ENCODE measurements at regions not wholly inside any gene's neighbourhood (a gene's known extent, or its start where the extent isn't known, plus 50 kb on each side); places are given as distances from the start of the nearest gene placed in this dataset.

GRCh38 chr16:8204769-8205168 is 385.5 kb downstream of the TMEM114 start:
- CTCF ChIA-PET = no interaction called here

GRCh38 chr16:8204096-8204495 is 386.2 kb downstream of the TMEM114 start:
- CTCF ChIA-PET = no interaction called here
- TF ChIP-seq CTCF (IDR thresholded peaks at IDR 0.05; ENCODE audit: insufficient read depth, low read depth, low read length) = no peak

More at GRCh38 chr16:8204769-8205168, 385.5 kb downstream of the TMEM114 start:
- TF ChIP-seq CTCF (IDR thresholded peaks at IDR 0.05; ENCODE audit: insufficient read depth, low read depth, low read length) = no peak
- POLR2A ChIA-PET = no interaction called here
- no peak for DNase-seq (ENCODE audit: low read depth)
- Histone ChIP-seq H3K27me3 (ENCODE audit: control insufficient read depth, insufficient read depth, low read length) (no peaks in the 10 kb centered on the region), H3K36me3 (ENCODE audit: control insufficient read depth, insufficient read depth, low read length) (no peaks in the 10 kb centered on the region), H3K4me3 (ENCODE audit: low read depth, low read length) (no peak overlapping the region)

DNA sequence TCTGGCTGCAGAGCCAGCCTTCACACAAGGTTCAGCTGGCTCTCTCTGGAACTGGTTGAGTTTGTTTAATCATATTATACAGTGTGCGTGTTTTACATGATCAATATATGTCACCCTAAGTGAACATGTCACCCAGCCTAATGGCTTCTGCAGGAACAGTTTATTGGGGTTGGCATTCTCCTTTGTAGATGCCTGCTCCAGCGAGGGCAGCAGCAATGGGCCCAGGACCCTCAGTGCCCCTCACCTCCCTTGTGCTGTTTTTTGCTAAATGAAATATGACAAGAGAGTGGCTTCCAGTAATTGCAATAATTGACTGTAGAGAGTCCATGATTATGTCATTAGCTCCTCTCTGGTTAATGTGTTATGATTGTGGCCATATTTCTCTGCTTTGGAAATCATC is 387.2 kb downstream of the TMEM114 start:
- no peaks in the 10 kb centered on the region for H3K27me3 ChIP-seq (ENCODE audit: control insufficient read depth, insufficient read depth, low read length)
- DNase-seq (ENCODE audit: low read depth) = no peak
- ChIA-PET POLR2A (no interaction called here), CTCF (no interaction called here)
- no peak for TF ChIP-seq CTCF (IDR thresholded peaks at IDR 0.05; ENCODE audit: insufficient read depth, low read depth, low read length)
- no peaks in the 10 kb centered on the region for H3K36me3 ChIP-seq (ENCODE audit: control insufficient read depth, insufficient read depth, low read length)
- H3K4me3 ChIP-seq (ENCODE audit: low read depth, low read length) = no peak overlapping the region

More at GRCh38 chr16:8204096-8204495, 386.2 kb downstream of the TMEM114 start:
- Histone ChIP-seq H3K27me3 (ENCODE audit: control insufficient read depth, insufficient read depth, low read length) (no peaks in the 10 kb centered on the region), H3K36me3 (ENCODE audit: control insufficient read depth, insufficient read depth, low read length) (no peaks in the 10 kb centered on the region), H3K4me3 (ENCODE audit: low read depth, low read length) (no peak overlapping the region)
- POLR2A ChIA-PET = no interaction called here
- DNase-seq (ENCODE audit: low read depth) = no peak

- no peaks in the 10 kb centered on the region for H3K27me3 ChIP-seq (ENCODE audit: control insufficient read depth, insufficient read depth, low read length)
- POLR2A ChIA-PET = no interaction called here
- CTCF ChIA-PET = no interaction called here
- DNase-seq (ENCODE audit: low read depth) = no peak
- H3K4me3 ChIP-seq (ENCODE audit: low read depth, low read length) = no peak overlapping the region
- no peak for TF ChIP-seq CTCF (IDR thresholded peaks at IDR 0.05; ENCODE audit: insufficient read depth, low read depth, low read length)
- no peaks in the 10 kb centered on the region for H3K36me3 ChIP-seq (ENCODE audit: control insufficient read depth, insufficient read depth, low read length)
These were observed 389.5 kb downstream of the TMEM114 start for GRCh38 chr16:8200839-8201238.

GRCh38 chr16:8199390-8199789 is 390.9 kb downstream of the TMEM114 start:
- Histone ChIP-seq H3K27me3 (ENCODE audit: control insufficient read depth, insufficient read depth, low read length) (no peaks in the 10 kb centered on the region), H3K36me3 (ENCODE audit: control insufficient read depth, insufficient read depth, low read length) (no peaks in the 10 kb centered on the region), H3K4me3 (ENCODE audit: low read depth, low read length) (no peak overlapping the region)
- ChIA-PET CTCF (no interaction called here), POLR2A (no interaction called here)
- no peak for DNase-seq (ENCODE audit: low read depth)
- no peak for TF ChIP-seq CTCF (IDR thresholded peaks at IDR 0.05; ENCODE audit: insufficient read depth, low read depth, low read length)
